ENCODE measurements at regions not wholly inside any gene's neighbourhood (a gene's known extent, or its start where the extent isn't known, plus 50 kb on each side); places are given as distances from the start of the nearest gene placed in this dataset.

DNA sequence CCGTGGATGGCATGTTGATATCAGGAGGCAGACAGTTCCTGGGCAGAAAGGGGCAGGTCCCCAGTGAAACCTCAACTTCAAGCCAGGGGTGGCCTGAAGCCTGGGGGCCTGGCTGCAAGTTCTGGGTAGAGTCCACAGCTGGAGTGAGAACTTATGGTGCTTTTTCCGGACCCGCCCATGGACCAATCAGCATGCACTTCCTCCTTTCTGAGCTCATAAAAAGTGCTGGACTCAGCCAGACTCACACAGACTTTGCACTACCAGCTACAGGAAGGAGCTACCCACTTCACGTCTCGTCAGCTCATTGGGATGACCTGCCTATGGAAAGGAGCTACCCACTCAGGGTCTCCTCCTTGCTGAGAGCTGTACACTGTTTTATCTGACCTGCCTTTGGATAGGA lies 183.1 kb upstream of the MC4R start:
- DNase-seq = no peak

DNA sequence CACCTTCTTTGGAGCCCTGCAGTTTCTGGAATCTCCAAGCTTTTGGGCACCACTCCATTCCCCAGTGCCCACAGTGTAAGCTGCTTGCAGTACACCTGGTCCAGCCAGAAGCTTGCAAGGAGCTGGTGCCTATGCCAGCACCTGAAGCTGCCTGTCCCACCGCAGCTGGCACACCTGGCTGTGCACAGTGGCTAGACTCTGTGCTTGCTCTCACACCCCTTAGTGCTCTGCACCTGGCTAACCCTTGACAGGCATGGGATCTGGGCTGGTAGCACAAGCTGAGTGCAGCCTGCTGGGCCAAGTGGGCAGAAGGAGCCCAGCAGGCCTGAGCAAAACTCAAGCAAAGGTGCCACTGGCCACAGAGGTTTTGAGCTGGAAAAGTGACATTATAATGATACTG lies 183.8 kb upstream of the MC4R start:
- DNase-seq = no peak

DNA sequence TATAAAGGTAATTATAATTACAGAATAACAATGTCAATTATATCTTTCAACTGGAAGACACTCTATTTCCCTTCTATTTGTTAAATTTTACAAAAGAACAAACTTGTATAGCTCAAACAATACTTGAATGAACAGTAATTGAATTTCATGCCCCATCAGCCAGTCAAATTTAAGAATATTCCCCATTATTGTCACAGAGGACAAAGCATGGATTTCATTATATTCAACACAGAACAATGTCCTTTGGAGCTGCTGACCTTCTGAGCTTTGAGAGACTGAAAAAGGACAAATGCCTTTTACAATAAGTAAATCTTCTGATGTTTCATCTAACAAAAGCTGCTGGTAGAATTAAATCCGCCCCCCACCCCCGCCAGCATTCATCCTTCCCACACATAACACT lies 187.5 kb upstream of the MC4R start:
- no peak for DNase-seq

DNA sequence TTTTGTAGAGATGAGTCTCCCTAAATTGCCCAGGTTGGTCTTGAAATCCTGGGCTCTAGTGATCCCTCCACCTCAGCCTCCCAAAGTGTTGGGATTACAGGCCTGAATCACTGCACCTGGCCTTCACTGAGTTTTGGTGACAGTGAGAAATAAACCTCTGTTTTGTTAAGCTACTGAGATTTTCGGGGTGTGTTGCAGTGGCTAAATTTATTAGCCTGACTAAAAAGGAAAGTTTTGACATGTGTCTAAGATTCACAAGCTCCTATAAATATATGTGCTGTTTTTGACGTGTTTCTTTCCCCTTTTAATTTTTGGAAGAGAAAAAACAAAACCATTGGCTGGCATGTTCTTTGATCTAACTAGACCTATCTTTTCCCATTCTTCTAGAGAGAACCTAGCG lies 190.5 kb upstream of the MC4R start:
- no peak for DNase-seq

DNA sequence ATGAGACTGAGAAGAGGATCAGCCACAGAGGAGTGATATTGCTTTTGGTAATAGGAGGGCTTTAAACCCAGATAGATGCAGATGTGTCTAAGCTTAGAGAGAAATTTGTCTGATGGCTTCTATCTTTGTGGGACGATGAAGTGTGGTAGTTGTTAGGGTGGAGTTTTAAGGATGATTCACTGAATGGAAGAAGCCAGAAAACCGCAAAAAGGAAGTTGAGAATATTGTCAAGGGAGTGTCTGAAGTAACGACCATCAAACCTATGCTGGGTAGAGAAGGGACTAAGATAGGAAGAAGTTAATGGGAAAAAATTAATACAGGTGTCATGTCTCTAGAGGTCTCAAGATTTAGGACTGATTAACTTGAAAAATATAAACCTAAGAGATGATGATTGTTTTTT lies 195.6 kb upstream of the MC4R start:
- no peak for DNase-seq

DNA sequence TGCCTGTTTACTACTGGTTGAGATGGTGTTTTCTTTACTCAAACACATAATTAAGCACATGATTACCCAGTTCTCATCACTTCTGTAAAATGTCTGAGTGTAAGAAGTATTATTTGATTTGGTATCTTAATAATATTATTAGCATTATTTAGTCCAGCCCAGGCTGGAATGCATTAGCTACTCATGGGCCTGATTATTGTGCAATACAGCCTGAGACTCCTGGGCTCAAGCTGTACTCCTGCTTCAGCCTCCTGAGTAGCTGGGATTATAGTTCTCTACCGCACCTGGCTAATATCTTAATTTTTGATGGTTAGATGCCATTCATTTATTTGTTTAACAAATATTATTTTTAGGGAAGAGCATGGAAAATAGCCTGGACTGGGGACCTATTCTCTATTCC lies 197.6 kb upstream of the MC4R start:
- DNase-seq = no peak

DNA sequence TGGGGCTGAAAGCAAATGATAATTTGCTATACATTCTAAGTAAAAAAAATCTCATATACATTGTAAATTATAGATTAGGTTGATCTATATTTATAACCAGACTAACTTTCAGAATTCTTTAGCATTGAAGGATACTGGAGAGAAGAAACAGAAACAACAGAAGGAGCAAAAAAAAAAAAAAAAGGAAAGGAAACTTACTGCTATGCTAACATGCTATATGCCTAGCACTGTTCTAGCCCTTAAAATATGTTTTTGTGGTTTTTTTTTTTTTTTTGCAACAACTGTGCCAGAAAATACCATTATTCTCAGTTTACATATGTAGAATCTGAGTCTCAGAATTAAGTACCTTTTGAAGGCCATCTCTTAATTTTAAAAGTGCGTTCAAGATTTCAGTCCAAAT lies 204.9 kb upstream of the MC4R start:
- no peak for DNase-seq

DNA sequence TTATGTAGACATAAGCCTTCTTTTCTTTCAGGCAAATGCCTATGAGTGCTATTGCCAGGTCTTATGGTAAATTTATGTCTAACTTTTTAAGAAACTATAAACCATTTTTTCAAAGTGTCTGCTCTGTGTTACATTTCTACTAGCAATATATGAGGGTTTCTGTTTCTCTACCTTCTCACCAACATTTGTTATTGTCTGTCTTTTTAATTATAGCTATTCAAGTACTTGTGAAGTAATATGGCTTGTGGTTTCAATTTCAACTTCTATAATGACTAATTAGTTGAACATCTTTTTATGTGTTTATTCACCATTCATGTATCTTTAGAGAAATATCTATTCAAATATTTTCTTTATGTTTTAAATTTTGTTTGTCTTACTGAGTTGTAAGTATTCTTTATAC lies 213.1 kb upstream of the MC4R start:
- no peak for DNase-seq

DNA sequence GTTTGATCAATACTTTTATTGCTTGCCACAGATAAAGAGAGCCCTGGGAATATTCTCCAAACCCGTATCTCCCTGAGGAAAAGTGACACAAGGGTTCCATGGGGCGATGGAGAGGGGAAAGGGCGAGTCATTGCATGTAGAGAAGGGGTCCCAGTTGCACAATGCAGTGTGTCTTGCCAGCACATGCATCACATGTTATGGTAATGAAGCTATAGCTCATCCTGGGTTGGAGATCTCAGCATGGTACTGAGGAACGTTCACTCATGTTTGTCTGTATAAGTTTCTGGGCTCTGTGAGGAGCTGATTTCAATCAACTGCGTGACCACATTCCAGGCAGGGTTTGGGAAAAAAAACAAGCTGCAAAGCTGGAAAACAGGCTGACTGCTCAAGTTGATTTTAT lies 220.7 kb upstream of the MC4R start:
- no peak for DNase-seq

DNA sequence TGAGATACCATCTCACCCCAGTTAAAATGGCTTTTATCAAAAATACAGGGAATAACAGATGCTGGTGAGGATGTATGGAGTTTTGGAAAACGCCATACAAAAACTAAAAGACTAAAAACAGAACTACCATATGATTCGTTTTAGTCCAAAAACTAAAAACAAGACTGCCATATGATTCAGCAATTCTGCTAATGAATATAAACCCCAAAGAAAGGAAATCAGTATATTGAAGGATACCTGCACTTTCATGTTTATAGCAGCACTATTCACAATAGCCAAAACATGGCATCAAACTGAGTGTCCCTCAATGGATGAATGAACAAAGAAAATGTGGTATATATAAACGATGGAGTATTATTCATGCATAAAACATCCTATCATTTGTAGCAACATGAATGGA lies 224.4 kb upstream of the MC4R start:
- DNase-seq = no peak

DNA sequence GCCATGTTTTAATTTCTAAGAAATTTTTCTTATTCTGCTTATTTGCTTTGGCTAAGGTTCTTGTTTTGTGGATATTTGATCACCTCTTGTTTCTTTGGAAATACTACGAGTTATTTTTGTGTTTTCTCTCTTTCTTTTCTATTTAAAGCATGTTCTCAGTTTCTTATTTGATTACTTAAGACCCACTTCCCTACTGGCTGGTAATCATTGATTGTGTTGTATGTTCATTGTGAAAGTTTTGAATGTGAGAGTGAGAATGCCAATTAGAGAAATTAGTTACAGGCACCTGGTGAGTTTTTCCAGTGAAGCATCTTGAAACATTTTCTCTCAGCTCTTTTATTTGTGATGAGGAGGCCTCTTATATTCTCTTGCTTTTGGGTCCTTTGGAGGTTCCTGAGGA lies 226.7 kb upstream of the MC4R start:
- DNase-seq = no peak

DNA sequence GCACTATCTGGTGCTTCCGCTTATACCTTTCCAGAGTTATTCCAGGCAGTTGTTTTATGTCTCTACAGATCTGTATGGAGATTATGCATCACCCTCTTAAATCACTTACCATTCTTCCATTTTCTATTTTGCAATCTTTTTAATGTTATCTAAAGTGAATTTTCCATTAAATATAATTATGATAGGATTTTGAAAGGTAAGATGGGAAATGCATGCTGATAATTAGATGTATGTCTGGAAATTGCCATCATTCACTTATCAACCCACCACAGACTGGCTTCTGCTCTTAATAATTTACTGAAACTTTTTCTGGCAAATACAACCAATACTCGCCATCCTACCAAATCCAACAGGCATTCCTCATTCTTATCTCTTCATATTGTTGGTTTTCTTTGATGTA lies 227.4 kb upstream of the MC4R start:
- DNase-seq = no peak

DNA sequence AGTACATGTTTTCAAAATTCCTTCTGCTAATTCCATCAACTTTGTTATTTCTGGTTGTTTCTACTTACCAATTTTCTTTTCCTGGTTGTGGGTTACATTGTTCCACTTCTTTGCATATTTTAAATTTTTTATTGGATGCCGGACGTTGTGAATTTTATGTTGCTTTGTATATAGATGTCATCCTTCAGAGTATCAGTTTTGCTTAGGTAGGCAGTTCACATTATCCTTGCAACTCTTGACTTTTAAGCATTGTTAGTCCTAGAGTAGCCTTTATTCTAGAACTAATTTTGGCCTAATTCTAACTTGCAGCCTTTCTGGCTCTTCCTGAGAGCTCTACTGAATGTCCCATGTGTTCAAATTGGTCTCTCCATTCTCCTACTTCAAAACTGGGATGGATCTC lies 228.7 kb upstream of the MC4R start:
- DNase-seq = no peak

DNA sequence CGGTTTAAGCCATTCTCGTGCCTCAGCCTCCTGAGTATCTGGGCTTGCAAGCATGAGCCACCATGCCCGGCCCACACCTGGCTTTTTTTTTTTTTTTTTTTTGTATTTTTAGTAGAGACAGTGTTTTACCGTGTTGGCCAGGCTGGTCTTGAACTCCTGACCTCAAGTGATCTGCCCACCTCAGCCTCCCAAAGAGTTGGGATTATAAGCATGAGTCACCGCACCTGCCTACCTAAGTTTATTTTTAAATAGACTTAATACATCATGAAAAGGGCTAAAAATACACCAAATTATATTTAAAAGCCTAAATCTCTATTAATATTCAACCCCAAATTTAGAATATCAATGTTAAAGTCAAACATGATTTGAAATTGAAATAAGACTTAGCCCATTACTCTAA lies 250.8 kb upstream of the MC4R start:
- DNase-seq = no peak

DNA sequence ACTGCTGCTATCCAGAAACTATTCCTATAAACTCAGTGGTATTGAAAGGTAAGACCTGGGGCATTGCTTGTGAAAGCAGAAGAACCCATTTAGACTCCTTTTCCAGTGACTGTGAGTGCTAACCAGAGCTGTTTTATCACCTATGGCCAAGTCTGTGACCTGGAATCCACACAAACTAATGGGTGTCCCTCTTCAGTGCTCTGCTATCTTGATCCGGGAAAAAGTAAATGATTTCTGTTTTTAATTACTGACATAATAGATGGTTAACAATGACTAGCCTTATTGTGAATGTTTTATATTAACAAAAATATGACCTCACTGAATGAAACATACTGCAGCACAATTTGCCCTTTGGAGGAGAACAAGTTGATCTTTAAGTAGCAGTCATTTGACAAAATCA lies 251.6 kb upstream of the MC4R start:
- no peak for DNase-seq

DNA sequence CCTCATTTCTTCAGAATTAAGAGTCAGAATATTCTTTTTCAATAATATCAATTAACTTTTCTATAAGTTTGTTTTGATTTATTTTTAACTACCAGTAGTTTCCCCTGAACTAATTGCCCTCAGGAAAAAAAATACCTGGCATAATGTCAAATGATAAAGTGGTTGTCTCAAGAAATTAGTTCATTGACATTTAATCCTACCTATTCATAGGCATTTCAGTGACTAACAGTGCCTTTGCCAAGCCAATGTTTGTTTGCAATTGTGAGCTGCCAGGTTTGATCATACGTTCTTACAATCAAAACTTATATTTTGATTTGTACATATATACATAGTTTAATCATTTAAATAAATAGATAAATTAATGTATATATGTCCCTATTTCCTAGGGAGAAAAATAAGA lies 267.3 kb upstream of the MC4R start:
- DNase-seq = no peak

DNA sequence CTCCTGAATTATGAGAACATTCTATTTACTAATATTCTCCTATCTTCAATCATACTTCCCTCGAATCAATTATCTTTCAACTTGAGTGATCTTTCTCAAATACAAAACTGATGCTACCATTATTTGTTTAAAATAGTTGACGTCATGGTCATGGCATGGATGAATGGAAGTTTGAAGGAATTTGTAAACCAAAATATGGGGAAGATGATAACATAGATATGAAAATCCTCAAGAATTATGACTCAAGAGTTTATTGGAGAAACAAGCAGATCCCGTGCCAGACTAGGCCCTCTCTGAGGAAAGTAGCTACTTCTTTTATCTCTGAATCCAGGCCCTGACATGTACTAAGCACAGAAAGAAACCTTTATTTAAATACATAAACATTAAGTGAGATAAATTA lies 270.4 kb upstream of the MC4R start:
- no peak for DNase-seq

DNA sequence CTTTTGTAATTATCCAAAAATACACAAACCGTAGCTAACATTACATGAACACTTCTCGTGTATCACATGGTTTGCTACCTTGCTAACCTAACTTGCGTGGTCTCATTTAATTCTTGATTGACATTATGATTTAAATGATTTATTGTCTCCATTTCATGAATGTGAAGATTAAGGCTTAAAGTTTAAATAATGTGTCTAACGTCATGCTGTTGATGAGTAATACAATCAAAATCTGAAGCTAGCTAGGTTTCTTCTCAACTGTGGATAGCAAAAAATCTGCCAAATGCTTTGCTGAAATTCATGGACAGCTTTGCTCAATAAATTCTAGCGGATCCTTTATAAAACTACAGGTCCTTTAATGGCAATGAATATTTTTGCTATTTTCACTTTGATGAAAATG lies 274.1 kb upstream of the MC4R start:
- DNase-seq = no peak

DNA sequence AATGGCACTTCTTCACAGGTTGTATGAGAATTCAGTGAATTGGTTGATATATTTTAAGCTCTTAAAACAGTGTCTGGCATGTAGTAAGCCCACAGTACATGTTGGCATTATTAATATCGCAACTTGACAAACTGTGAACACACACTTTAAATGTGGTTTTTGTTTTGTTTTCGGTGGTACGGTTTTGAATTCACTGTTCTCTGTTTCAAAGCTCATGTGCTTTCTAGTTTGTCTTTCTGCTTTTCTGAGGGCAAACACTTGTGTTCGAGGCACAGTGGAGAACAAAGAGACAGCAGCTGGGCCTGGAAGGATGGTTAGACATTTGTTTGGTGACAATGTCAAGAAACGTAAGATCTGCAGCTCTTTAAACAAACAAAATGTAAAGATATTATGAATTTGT lies 276.5 kb upstream of the MC4R start:
- DNase-seq = no peak

DNA sequence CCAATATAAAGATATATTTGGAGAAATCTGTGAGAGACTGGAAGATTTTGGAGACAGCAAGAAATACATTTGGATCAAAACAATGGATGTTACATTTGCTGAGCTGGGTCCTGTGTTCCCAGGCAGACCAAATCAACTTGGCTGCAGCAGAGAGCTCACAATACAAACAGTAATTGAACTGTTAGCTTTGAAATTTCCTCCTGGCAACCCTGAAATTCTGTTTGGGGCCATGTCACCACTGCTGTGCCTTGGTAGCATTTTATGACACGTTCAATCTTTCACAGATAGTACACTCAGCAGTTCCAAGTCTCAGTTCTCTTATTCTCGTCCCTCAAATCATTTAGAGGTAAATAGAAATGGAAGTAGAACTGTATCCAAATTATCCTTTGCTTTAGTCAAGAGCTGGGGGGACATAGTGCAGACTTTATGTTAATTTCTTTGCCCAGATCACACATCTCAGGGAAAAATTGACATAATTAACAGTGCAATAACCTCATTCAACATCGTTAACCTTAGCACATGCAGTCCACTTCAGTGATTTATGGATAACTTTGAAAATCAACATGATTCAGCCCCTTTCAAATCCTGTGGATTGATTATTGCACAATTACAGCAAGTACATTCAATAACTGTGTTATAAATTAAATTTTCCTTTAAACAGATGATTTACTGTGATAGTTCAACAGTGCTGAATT lies 277.4 kb upstream of the MC4R start:
- DNase-seq = no peak

DNA sequence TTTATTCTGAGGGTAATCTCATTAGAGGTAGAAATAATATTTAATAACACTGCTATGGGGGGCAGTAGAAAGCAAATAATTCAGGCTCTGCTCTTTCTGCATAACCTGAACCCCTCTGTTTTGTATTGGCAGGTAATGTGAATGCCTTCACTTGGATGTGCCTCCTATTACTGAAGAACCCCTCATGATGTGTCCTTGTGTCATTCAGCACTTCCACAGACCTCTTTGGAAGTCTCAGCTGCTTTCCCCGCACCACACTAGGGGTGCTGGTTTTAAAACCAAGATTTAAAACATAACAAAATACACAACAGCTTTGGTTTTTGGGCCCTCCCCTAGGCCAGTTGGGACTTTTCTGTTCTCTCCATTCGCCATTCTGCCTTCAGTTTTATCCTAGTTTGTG lies 281.7 kb upstream of the MC4R start:
- no peak for DNase-seq

DNA sequence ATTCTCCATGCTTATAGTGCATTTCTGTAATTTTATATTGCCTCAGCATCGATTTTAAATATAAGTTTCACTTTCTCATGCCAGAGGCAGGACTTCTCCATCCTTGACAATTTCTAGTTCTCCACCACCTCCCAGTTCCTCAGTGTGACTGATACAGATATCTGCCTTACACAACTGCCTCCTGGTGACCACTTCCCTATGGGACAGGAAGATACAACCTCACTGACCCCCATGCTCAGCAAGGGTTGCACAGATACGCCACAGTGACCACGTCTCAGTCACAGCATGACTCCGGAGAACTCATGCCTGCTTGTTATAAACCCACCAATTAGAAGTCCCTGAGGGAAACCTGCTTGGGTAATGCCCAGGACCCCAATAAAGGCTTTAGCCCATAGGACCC lies 284.0 kb upstream of the MC4R start:
- DNase-seq = no peak

DNA sequence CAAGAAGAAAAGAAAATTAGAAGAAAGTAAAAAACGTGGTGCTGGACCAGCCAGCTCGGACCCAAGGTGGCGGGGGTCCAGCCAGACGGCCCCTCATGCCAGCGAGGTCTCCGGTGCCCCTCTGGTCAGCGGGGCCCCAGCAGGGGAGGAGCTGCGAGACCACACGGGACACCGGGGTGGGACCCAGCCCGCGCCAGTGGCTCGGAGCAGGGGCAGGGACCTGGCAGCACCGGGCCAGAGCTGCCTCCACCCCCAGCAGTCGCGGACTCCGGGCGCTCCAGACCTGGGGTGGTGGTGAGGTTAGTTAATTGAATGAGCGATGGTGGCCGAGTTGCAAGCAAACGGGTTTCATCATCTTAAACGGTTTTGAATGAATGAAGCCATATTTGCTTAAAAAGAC lies 289.9 kb upstream of the MC4R start:
- DNase-seq = no peak

DNA sequence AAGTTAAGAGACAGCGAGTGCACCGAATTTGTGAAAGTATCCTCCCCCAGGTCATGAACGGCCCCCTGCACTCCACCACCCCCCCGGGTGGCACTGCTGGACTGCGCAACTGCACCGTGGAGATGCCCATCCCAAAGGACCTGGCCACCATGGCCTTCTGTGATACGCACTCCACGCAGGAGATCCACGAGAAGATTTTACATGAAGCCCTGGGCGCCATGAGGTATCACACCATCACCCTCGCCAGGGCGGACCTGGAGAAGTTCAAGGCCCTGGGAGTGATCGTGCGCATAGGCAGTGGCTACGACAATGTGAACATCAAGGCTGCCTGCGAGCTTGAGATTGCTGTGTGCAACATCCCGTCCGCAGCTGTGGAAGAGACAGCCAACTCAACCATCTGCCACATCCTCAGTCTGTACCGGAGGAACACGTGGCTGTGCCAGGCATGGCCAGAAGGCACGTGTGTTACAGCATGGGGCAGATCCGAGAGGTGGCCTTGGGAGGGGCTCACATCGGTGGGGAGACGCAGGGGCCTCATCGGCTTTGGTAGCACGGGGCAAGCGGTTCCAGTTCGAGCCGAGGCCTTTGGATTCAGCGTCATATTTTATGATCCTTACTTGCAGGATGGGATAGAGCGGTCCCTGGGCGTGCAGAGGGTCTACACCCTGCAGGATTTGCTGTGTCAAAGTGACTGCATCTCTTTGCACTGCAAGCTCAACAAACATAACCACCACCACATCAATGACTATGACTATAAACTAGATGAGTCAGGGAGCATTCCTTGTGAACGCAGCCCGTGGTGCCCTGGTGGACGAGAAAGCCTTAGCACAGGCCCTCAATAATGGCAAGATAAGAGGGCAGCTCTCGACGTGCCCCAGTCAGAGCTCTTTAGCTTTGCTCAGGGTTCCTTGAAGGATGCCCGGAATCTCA lies 290.8 kb upstream of the MC4R start:
- no peak for DNase-seq

Measured in hindlimb muscle (tissue), 1 donor.